Neural crest cell (in vitro differentiated cells): ENCODE measurements at regions not wholly inside any gene's neighbourhood (a gene's known extent, or its start where the extent isn't known, plus 50 kb on each side); places are given as distances from the start of the nearest gene placed in this dataset.

ENCODE experiments used
- DNase-seq: peaks from one replicate; pipeline ENCODE4 v3.0.0; 2021; ENCODE audit warnings: low read depth, mixed read lengths, low spot score
- H3K27ac Mint-ChIP-seq: one replicate; pipeline ENCODE4 v1.8.0; 2021; ENCODE audit warnings: mild to moderate bottlenecking, mixed read lengths; ENCODE audit not compliant: unreplicated experiment
- H3K27me3 Mint-ChIP-seq: 2 replicates; pipeline ENCODE4 v1.8.0; 2021; ENCODE audit warnings: low read depth, mild to moderate bottlenecking, mixed read lengths
- H3K36me3 Mint-ChIP-seq: 2 replicates; pipeline ENCODE4 v1.8.0; 2021; ENCODE audit warnings: low read depth, mild to moderate bottlenecking, mixed read lengths
- H3K4me1 Mint-ChIP-seq: 2 replicates; pipeline ENCODE4 v1.8.0; 2021; ENCODE audit warnings: mixed read lengths
- H3K4me3 Mint-ChIP-seq: one replicate; pipeline ENCODE4 v1.8.0; 2021; ENCODE audit warnings: mild to moderate bottlenecking, mixed read lengths
- H3K9me3 Mint-ChIP-seq: 2 replicates; pipeline ENCODE4 v1.8.0; 2021; ENCODE audit warnings: mixed read lengths
- TF ChIP-seq, protein P1 (sequence below): fragments of 200-600 bp; sonication (generic); conservative IDR thresholded peaks from 2 replicates; pipeline ENCODE4 v1.5.0; 2021; ENCODE audit warnings: antibody characterized with exemption, mild to moderate bottlenecking

DNA sequence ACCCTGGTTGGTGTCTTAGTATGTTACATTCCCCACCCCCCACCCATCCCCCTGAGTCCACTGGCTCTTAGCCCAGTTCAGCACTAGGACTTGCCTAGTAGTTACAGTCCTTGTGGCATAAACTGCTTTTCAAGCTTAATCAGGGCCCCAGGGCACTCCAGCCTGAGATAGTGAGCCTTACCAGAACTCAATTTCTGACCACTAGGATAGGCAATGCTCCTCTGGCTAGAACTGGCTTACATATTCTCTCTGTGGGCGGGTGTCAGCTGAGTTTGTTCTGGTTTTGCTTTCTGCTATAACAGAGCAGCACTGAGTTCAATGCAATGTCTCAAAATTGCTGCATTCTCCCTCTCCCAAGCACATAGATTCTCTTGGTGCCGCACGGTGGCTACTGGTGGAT lies 391.4 kb upstream of the DIPK2B start:
- TF ChIP-seq, protein P1, sequence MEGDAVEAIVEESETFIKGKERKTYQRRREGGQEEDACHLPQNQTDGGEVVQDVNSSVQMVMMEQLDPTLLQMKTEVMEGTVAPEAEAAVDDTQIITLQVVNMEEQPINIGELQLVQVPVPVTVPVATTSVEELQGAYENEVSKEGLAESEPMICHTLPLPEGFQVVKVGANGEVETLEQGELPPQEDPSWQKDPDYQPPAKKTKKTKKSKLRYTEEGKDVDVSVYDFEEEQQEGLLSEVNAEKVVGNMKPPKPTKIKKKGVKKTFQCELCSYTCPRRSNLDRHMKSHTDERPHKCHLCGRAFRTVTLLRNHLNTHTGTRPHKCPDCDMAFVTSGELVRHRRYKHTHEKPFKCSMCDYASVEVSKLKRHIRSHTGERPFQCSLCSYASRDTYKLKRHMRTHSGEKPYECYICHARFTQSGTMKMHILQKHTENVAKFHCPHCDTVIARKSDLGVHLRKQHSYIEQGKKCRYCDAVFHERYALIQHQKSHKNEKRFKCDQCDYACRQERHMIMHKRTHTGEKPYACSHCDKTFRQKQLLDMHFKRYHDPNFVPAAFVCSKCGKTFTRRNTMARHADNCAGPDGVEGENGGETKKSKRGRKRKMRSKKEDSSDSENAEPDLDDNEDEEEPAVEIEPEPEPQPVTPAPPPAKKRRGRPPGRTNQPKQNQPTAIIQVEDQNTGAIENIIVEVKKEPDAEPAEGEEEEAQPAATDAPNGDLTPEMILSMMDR: no peak
- Mint-ChIP-seq H3K27me3 (no peaks in the 10 kb centered on the region), H3K4me1 (no peaks in the 10 kb centered on the region), H3K4me3 (no peak overlapping the region), H3K9me3 (peaks cover 13% of the 10 kb centered on the region), H3K36me3 (peaks cover 6% of the 10 kb centered on the region), H3K27ac (no peak overlapping the region)
- no peak for DNase-seq

DNA sequence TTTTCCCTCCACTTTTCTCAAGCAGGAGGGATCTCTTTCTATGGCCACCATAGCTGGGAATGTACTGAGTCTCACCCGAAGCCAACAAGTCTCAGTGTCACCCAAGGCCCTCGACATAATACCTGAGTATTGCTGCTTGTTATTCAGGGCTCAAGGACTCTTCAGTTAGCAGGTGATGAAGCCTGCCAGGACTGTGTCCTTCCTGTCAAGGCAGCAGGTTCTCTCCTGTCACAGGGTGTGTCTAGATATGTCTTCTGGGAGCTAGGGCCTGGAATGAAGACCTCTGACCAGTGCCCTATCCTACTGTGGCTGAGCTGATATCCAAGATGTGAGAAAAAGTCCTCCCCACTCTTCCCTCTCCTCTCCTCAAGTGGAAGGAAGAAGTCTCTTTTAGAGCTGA lies 391.0 kb upstream of the DIPK2B start:
- H3K36me3 Mint-ChIP-seq: peaks cover 6% of the 10 kb centered on the region
- no peaks in the 10 kb centered on the region for H3K27me3 Mint-ChIP-seq
- TF ChIP-seq, protein P1: no peak
- peaks cover 16% of the 10 kb centered on the region for H3K9me3 Mint-ChIP-seq
- H3K4me3 Mint-ChIP-seq: no peak overlapping the region
- no peak for DNase-seq
- no peak overlapping the region for H3K27ac Mint-ChIP-seq
- no peaks in the 10 kb centered on the region for H3K4me1 Mint-ChIP-seq

DNA sequence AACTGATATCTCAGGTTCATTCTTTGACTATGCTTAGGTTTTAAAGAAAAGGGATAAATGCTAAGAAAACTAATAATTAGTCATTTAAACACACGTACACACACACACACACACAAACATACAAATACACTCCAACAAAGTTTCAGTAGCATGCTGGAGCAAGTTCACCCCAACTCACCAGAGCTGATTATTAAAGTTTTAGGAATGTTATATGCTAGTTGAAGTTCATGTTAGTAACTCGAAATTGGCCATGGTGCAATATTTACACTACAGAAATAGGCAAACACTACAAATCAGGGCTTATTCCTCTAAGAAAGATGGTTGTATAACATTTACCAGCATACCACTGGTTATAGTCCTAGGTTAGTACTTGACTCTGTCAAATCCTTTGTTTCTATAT lies 384.0 kb upstream of the DIPK2B start:
- Mint-ChIP-seq H3K27ac (no peak overlapping the region), H3K27me3 (no peaks in the 10 kb centered on the region), H3K36me3 (peaks cover 6% of the 10 kb centered on the region), H3K9me3 (peaks cover 25% of the 10 kb centered on the region), H3K4me1 (no peaks in the 10 kb centered on the region), H3K4me3 (no peak overlapping the region)
- TF ChIP-seq, protein P1: no peak
- no peak for DNase-seq

DNA sequence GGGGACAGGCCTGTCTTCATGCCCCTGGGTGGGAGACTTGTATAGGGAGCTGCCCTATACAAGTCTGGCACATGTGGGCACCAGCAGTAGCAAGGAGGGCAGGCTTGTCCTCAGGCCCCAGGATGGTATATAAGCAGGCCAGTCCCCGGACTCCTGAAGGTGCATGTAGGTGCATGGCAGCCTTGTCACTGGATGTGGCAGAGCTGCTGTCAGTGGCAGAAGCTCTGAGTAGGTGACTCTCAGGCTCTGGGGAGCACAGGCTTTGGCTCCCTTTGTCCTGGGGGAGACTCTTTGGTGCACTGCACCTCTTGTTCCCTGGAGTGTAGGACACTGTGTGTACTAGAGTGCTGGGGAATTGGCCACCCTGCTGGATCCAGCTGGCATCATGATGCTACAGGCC lies 376.7 kb upstream of the DIPK2B start:
- Mint-ChIP-seq H3K9me3 (peaks cover 13% of the 10 kb centered on the region), H3K27me3 (no peaks in the 10 kb centered on the region), H3K27ac (no peak overlapping the region), H3K4me3 (no peak overlapping the region), H3K4me1 (no peaks in the 10 kb centered on the region), H3K36me3 (peaks cover 3% of the 10 kb centered on the region)
- no peak for DNase-seq
- TF ChIP-seq, protein P1: no peak

DNA sequence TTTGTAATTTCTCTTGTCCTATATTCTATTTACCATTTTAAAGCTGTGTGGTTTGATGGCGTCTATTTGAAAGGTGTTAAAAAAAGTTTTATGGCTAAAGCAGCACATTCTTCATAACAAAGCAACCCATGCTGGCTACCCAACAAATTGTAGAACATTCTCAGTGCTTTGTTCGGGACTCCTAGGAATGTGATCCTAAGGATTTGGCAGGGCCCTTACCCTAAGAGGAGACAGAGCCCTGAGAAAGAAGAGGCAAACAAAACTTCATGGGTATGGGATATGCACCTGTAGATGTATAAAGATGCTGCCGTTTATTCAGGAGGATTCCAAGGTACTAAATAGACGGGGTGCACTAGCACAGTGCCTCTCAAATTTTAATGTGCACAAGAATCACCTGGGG lies 370.8 kb upstream of the DIPK2B start:
- Mint-ChIP-seq H3K36me3 (no peaks in the 10 kb centered on the region), H3K27me3 (no peaks in the 10 kb centered on the region), H3K4me1 (no peaks in the 10 kb centered on the region), H3K27ac (no peak overlapping the region), H3K4me3 (no peak overlapping the region), H3K9me3 (peaks cover 11% of the 10 kb centered on the region)
- TF ChIP-seq, protein P1: no peak
- no peak for DNase-seq

DNA sequence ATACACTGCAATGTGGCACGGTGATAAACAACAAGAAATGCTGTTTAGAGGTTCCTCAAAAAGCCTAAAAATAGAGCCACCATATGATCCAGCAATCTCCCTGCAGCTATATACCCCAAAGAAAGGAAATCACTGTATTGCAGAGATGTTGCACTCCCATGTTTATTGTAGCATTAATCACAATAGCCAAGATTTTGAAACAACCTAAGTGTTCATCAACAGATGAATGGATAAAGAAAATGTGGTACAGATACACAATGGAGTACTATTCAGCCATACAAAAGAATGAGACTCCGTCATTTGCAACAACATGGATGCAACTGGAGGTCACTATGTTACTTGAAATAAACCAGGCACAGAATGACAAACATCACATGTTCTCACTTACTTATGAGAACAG lies 365.8 kb upstream of the DIPK2B start:
- H3K4me3 Mint-ChIP-seq: no peak overlapping the region
- TF ChIP-seq, protein P1: no peak

More for the DNA sequence above, 365.8 kb upstream of the DIPK2B start:
- no peak overlapping the region for H3K27ac Mint-ChIP-seq
- H3K4me1 Mint-ChIP-seq: no peaks in the 10 kb centered on the region
- H3K9me3 Mint-ChIP-seq: peaks cover 18% of the 10 kb centered on the region
- H3K27me3 Mint-ChIP-seq: no peaks in the 10 kb centered on the region
- H3K36me3 Mint-ChIP-seq: peaks cover 2% of the 10 kb centered on the region
- no peak for DNase-seq
